Right kidney (tissue), 1 donor: ENCODE measurements at regions not wholly inside any gene's neighbourhood (a gene's known extent, or its start where the extent isn't known, plus 50 kb on each side); places are given as distances from the start of the nearest gene placed in this dataset.
A peak's percentile ranks its signal among the peaks of the same experiment; 100 is the strongest.

Experiments used
- DNase-seq: peaks from one replicate; pipeline ENCODE4 v3.0.0-alpha.2; 2016

- DNase-seq: no peak
These were observed 61.5 kb upstream of the ADRA2C start for GRCh38 chr4:3704669-3705068.

DNA sequence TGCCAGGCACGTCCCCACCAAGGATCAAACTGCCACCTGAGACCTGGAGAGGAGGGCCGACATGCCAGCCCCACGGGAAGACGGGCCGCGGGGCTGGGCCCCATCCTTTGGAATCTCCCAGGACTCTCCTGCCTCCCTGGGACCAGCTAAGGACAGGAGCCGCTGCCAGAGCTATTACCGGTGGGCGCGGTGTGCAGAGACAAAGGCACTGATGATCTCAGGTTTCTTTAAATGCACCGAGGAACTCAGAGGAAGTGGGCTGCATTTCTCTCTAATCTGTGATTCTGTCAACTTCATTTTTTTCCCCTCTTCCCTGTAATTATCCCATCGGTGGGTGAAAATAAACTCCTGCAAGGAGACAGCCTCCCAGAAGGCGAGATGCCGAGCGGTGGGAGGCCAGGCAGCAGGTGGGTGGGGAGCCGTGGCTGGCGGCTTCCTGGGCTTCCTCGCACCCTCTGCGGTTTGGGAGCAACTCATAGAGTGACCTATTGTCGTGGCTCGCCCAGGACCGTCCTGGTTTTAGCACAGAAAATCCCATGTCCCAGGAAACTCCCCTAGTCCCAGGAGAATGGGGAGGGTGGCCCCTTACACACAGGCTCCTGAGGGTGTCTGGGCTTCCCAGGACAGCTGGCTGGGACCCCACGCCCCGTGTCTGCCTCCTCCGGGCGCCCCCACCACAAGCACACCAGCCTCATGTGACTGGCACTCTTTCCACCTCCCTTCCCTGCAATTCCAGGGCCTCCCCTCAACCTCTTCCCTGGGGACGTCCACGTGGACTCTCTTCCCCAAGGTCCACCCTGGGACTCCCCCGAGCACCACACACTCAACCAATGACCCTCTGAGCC, 62.3 kb upstream of the ADRA2C start:
- peak; percentile 47 for DNase-seq

- no peak for DNase-seq
These were observed 62.9 kb upstream of the ADRA2C start for GRCh38 chr4:3703343-3703676.

- DNase-seq: no peak
These were observed 63.5 kb upstream of the ADRA2C start for GRCh38 chr4:3702561-3703221.

GRCh38 chr4:3701736-3702560, 64.2 kb upstream of the ADRA2C start:
- no peak for DNase-seq

GRCh38 chr4:3701271-3701734, 64.9 kb upstream of the ADRA2C start:
- DNase-seq: peak; percentile 50

- DNase-seq: no peak
These were observed 65.4 kb upstream of the ADRA2C start for GRCh38 chr4:3700736-3701135.

DNA sequence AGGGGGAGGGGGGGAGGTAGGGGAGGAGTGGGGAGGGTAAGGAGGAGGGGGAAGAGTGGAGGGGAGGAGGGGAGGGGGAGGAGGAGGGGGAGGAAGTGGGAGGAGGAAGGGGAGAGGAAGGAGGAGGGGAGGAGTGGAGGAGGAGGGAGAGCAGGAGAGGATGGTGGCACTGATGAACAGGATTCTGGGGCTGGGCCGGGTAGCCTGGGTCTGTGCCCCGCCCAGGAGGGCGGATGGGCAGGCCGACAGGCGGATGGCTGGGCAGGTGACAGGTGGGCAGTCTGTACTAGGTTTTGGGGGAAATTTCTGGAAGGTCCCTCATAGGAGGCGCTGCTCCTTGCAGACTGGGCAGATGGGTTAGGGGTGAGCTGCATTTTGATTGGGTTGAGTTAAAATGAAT, 66.0 kb upstream of the ADRA2C start:
- DNase-seq: no peak

DNA sequence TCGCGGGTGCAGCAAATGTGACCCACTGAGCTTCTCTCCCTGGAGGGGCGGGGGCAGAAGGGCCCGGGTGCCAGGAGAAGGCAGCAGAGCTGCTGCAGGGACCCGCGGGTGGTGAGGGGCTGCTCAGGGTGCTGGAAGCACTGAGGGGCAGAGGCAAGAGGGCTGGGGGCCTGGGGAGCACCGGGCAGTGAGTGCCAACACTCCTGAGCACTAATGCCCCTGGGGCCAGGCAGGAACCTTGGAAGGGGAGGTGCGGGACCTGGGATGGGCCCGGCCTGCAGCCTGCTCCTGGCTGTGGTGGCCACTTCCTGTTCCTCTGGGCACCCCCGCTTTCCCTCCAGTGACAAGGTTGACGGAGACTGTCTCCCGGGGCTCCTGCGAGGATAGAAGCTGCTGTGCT, 66.5 kb upstream of the ADRA2C start:
- DNase-seq: no peak

DNA sequence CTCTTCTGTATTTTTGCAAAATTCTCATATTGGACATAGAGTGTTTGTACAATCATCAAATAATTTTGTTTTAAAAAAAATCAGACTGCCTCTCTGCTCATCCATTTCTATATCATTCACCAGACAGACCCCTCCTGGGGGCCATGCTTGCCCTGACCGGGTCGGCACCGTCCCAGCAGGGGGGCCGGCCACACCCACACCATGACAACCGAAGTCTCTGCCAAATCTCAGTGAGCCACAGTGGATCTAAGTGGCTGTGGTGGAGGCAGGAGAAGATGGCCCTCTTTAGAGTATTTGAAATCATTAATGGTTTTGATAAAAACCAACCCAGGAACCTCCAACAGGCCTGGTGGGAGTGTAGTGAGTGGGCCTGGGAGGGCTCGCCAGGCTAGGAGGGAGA, 66.9 kb upstream of the ADRA2C start:
- no peak for DNase-seq

DNA sequence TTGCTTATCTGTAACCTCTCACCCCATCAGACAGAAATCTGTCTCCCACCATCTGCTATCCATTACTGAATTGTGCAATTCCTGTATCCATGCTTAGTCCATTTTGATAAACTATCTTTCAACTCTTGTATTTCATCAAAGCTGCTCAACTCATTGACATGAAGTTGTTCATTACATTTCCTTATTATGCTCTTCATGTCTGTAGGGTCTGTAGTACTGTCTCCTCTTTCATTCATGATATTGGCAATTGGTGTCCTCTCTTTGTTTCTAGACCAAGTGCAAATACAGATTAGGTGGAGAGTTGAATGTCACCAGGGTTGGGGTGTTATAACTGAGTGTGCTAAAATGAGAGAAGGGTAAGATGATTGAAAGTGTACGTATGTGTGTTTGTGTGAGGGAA, 69.2 kb upstream of the ADRA2C start:
- DNase-seq: no peak

GRCh38 chr4:3690551-3691152, 75.5 kb upstream of the ADRA2C start:
- no peak for DNase-seq

- no peak for DNase-seq
These were observed 76.3 kb upstream of the ADRA2C start for GRCh38 chr4:3689576-3690550.

DNA sequence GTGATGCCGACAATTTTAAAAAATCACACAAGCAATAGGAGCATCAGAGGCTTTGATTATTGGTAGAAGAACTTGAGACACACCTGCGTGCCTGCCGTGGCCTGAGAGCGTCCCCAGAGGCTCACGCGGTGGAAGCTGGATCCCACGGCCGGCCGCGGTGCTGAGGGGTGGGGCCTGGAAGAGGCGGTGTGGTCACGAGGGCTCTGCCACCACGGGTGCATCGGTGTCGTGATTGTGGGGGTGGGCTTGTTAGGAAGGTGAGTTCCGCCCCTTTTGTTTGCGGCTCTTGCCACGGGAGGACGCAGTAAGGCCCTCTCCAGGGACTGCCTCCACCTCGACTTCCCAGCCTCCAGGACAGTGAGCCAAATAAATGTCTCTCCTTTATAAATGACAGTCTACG, 77.2 kb upstream of the ADRA2C start:
- DNase-seq: no peak

DNA sequence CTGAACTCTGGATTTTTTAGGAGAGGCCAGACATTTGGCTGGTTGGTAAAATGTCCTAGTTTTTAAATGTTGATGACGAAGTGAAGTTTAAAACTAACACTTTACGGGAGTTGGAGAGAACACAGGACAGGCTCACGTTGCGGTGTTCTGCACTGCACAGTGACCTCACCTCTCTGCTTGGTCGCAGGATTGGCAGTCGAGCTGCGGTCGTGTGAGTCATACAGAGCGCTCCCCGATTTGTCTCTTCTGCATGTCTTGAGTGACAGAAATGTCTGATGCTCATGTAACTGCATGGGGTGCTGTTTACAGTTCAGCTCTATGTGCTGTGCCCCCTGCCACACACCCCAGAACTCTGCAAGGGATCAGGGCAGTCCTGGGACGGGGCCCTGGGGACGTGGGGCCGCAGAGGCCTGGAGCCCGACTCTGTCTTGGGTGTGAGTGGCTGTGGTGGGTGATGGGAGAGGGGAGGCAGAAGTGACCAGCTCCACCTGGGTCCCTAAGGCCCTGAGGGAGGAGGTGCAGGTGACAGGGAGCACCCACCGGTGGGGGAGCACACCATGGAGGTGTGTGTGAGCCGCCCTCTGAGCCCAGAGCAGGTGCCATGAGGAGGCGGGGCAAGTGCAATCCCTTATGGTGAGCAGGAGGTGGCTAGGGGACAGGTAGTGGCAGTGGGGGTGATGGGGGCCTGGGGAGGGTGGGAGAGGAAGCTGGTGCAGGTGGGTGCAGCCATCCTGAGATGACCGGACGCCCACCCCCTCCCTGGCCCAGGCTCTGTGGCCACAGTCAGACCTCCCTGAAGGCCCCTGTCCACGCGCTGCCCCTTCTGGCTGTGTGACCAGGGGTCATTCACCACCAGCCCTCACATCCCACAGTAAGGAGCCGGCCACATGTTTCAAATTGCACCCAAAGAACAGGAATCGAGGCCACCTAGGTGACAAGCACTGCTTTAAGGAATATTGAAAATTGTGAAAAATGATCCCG, 77.9 kb upstream of the ADRA2C start:
- no peak for DNase-seq

DNA sequence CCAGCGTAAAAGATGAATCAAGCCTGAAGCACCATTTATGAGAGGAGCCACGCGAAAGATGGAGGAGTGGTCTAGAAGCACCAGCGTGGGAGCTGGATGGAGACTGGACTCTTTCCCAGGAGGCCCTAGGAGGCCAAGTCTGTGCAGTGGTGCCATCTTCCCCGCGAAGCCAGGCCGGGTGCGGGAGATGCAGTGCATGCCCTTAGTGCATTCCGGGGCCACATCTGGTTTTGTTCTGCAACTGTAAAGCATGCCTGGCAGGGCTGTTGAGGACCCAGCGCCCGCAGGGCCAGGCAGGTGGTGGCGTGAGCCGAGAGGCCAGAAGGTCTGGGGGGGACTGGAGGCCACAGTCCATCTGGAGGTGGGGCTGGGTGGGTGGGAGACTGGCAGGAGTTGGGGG, 78.6 kb upstream of the ADRA2C start:
- no peak for DNase-seq

- no peak for DNase-seq
These were observed 79.4 kb upstream of the ADRA2C start for GRCh38 chr4:3686753-3687152.

GRCh38 chr4:3685081-3685645, 81.0 kb upstream of the ADRA2C start:
- no peak for DNase-seq

DNA sequence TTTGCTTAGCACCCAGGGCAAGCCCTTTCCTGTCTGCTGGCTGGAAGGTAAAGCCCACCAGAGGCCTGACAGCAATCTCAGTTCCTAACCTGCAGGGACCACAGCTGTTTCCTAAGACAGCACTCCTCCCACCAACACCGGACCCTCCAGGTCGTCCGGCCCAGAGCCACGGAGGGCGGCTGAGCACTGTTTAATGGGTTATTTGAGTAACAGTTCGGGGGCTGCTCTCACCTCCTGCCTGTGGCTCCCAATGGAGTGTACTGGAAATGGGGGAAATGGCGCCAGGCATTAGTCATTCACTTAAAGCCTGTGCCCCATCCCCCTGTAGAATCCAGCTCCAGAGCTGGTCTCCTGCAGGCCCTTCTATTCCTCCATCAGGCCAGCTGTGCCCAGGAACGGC, 81.6 kb upstream of the ADRA2C start:
- DNase-seq: no peak
